ENCODE measurements at regions not wholly inside any gene's neighbourhood (a gene's known extent, or its start where the extent isn't known, plus 50 kb on each side); places are given as distances from the start of the nearest gene placed in this dataset.
"Not testable (repeated sequence)": the region's sequence is repeated elsewhere in the genome, so short reads cannot be mapped to it uniquely, and the experiment has no call there.

DNA sequence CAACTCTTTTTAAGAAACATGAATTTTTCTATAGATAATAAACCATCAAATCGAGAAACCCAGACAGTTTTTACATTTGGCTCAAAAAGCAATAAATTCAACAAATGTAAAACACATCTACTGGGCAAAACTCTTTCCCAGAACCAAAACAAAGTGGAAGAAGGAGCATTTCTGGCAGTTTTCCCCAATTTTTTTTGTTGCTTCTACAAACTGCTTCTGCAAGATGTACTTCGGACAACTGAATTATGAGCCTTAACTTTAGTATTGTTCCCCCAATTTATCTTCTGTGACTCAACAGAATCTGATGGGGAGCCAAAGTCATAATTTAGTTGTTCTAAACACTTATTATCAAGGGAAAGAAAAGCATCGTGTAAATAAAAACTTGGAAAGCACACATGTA lies 1047.2 kb downstream of the CDH11 start:
- no peaks in the 10 kb centered on the region for H3K36me3 ChIP-seq
- TF ChIP-seq POLR2A (IDR thresholded peaks at IDR 0.05), result no peak
- TF ChIP-seq, protein P1, sequence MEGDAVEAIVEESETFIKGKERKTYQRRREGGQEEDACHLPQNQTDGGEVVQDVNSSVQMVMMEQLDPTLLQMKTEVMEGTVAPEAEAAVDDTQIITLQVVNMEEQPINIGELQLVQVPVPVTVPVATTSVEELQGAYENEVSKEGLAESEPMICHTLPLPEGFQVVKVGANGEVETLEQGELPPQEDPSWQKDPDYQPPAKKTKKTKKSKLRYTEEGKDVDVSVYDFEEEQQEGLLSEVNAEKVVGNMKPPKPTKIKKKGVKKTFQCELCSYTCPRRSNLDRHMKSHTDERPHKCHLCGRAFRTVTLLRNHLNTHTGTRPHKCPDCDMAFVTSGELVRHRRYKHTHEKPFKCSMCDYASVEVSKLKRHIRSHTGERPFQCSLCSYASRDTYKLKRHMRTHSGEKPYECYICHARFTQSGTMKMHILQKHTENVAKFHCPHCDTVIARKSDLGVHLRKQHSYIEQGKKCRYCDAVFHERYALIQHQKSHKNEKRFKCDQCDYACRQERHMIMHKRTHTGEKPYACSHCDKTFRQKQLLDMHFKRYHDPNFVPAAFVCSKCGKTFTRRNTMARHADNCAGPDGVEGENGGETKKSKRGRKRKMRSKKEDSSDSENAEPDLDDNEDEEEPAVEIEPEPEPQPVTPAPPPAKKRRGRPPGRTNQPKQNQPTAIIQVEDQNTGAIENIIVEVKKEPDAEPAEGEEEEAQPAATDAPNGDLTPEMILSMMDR (IDR thresholded peaks at IDR 0.05), result no peak
- DNase-seq, result no peak
- intact Hi-C loops (cut with DNase I; ENCODE audit: low total_unique reads), result no loop called here
- no peak overlapping the region for H3K4me3 ChIP-seq
- no peaks in the 10 kb centered on the region for H3K4me1 ChIP-seq
- no peak overlapping the region for H3K27ac ChIP-seq
- H3K27me3 ChIP-seq, result no peaks in the 10 kb centered on the region
- H3K9me3 ChIP-seq, result no peaks in the 10 kb centered on the region

DNA sequence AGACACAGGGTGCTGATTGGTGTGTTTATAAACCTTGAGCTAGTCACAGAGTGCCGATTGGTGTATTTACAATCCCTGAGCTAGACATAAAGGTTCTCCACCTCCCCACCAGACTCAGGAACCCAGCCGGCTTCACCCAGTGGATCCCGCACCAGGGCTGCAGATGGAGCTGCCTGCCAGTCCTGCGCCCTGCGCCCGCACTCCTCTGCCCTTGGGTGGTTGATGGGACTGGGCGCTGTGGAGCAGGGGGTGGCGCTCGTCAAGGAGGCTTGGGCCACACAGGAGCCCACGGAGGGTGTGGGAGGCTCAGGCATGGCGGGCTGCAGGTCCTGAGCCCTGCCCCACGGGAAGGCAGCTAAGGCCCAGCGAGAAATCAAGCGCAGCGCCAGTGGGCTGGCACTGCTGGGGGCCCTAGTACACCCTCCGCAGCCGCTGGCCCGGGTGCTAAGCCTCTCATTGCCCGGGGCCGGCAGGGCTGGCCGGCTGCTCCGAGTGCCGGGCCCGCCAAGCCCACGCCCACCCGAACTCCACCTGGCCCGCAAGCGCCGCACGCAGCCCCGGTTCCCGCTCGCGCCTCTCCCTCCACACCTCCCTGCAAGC lies 1049.6 kb downstream of the CDH11 start:
- H3K4me3 ChIP-seq; intact Hi-C loops (cut with DNase I; ENCODE audit: low total_unique reads); H3K27me3 ChIP-seq; H3K4me1 ChIP-seq; H3K36me3 ChIP-seq; H3K27ac ChIP-seq; DNase-seq; H3K9me3 ChIP-seq: not testable (repeated sequence)

DNA sequence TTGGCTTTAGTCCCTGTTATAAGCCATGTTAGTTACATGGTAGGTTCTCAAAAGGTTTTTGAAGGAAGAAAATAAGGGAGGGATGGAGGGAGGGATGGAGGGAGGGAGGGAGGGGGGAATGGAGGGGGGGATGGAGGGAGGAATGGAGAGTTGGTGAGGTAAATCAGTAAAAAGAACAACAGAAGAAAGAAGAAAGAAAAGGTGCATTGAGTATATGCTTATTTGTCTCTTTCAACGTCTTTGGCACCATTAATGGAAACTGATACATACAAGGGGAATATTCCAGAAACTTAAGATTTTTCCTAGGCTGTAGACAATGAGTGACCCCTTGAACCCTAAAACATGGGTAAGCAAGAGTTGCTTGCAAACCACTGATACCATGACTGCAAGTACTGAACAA lies 1056.3 kb downstream of the CDH11 start:
- no peaks in the 10 kb centered on the region for H3K4me1 ChIP-seq
- TF ChIP-seq POLR2A (IDR thresholded peaks at IDR 0.05), result no peak
- TF ChIP-seq, protein P1 (IDR thresholded peaks at IDR 0.05), result no peak
- no peaks in the 10 kb centered on the region for H3K27me3 ChIP-seq
- H3K4me3 ChIP-seq, result no peak overlapping the region
- no peak overlapping the region for H3K27ac ChIP-seq
- H3K9me3 ChIP-seq, result no peaks in the 10 kb centered on the region
- no peak for DNase-seq
- intact Hi-C loops (cut with DNase I; ENCODE audit: low total_unique reads), result no loop called here
- H3K36me3 ChIP-seq, result no peaks in the 10 kb centered on the region

DNA sequence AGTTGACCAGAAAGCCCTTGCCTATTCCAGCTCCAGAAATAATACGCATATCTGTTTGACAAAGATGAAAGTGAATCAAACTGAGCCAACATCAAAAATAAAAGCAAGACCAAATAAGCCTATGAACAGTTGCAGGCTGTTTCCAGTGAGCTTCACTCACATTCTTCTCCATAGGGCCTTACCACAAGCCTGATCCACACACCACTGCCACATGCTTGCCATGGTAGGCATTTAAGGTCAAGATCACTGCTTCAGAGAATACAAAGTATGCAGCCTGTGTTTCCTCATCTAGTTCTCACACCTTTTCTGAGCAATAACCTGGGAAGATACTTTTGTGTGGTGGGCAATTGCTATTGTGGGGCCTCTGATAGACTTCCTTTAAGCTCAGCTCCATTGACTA lies 1060.2 kb downstream of the CDH11 start:
- intact Hi-C loops (cut with DNase I; ENCODE audit: low total_unique reads), result no loop called here
- no peak overlapping the region for H3K4me3 ChIP-seq
- no peaks in the 10 kb centered on the region for H3K27me3 ChIP-seq
- H3K36me3 ChIP-seq, result no peaks in the 10 kb centered on the region
- H3K9me3 ChIP-seq, result no peaks in the 10 kb centered on the region
- no peak for DNase-seq
- TF ChIP-seq POLR2A (IDR thresholded peaks at IDR 0.05), result no peak
- TF ChIP-seq, protein P1 (IDR thresholded peaks at IDR 0.05), result no peak
- H3K27ac ChIP-seq, result no peak overlapping the region
- H3K4me1 ChIP-seq, result no peaks in the 10 kb centered on the region

DNA sequence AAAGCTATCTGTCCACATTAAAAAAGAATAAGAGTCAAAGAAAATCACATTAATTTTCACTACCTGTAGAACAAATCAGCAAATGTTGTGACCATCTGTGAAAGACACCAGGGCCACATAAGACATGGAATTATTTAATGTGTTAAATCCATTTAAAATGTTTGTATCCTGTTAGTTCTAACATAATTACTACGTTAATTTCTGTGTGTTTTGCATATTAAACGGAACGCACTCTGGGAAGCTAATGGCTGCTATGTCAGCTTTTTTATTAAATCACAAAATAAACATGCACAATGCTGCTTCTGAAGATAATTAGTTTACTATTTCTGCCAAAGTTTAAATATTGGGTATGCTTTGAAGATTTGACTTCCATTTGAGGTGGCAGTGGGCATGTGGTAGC lies 1061.2 kb downstream of the CDH11 start:
- Histone ChIP-seq H3K4me1 (no peaks in the 10 kb centered on the region), H3K4me3 (no peak overlapping the region), H3K36me3 (no peaks in the 10 kb centered on the region), H3K9me3 (no peaks in the 10 kb centered on the region), H3K27ac (no peak overlapping the region), H3K27me3 (no peaks in the 10 kb centered on the region)
- DNase-seq, result no peak
- intact Hi-C loops (cut with DNase I; ENCODE audit: low total_unique reads), result no loop called here
- TF ChIP-seq, protein P1 (IDR thresholded peaks at IDR 0.05), result no peak
- no peak for TF ChIP-seq POLR2A (IDR thresholded peaks at IDR 0.05)

DNA sequence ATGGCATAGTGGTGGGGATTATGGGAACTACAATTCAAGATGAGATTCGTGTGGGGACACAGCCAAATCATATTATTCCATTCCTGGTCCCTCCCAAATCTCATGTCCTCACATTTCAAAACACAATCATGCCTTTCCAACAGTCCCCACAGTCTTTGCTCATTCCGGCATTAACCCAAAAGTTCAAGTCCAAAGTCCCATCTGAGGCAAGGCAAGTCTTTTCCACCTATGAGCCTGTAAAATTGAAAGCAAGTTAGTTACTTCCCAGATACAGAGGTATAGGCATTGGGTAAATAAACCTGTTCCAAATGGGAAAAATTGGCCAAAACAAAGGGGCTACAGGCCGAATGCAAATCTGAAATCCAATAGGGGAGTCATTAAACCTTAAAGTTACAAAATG lies 1063.2 kb downstream of the CDH11 start:
- TF ChIP-seq POLR2A (IDR thresholded peaks at IDR 0.05), result no peak
- TF ChIP-seq, protein P1 (IDR thresholded peaks at IDR 0.05), result no peak
- no peak overlapping the region for H3K4me3 ChIP-seq
- intact Hi-C loops (cut with DNase I; ENCODE audit: low total_unique reads), result no loop called here

More for the DNA sequence above, 1063.2 kb downstream of the CDH11 start:
- Histone ChIP-seq H3K27me3 (no peaks in the 10 kb centered on the region), H3K27ac (no peak overlapping the region), H3K9me3 (no peaks in the 10 kb centered on the region), H3K4me1 (no peaks in the 10 kb centered on the region), H3K36me3 (no peaks in the 10 kb centered on the region)
- no peak for DNase-seq

Measured in uterus (tissue), 3 donors.